ENCODE measurements at regions not wholly inside any gene's neighbourhood (a gene's known extent, or its start where the extent isn't known, plus 50 kb on each side); places are given as distances from the start of the nearest gene placed in this dataset.

- Histone ChIP-seq H3K9me2 (ENCODE audit: insufficient read depth, low read length) (no peaks in the 10 kb centered on the region), H3K9me3 (ENCODE audit: low read length) (no peaks in the 10 kb centered on the region), H3K36me3 (ENCODE audit: insufficient read depth, low read length) (no peaks in the 10 kb centered on the region), H3K4me2 (ENCODE audit: low read length) (no peak overlapping the region), H3K79me2 (replicated peaks; ENCODE audit: insufficient read depth, low read length) (no peaks in the 10 kb centered on the region), H3F3A (ENCODE audit: insufficient read depth, low read length, poor library complexity, severe bottlenecking) (no peaks in the 10 kb centered on the region), H4K20me1 (ENCODE audit: insufficient read depth) (no peaks in the 10 kb centered on the region), H2AFZ (ENCODE audit: low read depth, low read length) (no peak overlapping the region), H3K9ac (ENCODE audit: low read length) (no peak overlapping the region), H3K4me3 (ENCODE audit: low read length) (no peak overlapping the region), H3K27ac (ENCODE audit: low read length) (no peak overlapping the region), H3K27me3 (ENCODE audit: insufficient read depth, low read depth, low read length) (no peaks in the 10 kb centered on the region)
- TF ChIP-seq TAF1 (IDR thresholded peaks at IDR 0.05; ENCODE audit: low read depth) (no peak), POLR2AphosphoS5 (IDR thresholded peaks at IDR 0.05) (no peak), EZH2 (IDR thresholded peaks at IDR 0.05; ENCODE audit: borderline replicate concordance, insufficient read depth, low read length, poor library complexity, severe bottlenecking) (no peak)
Observed at GRCh38 chr3:144351011-144351410, 379.4 kb downstream of the DIPK2A start.

DNA sequence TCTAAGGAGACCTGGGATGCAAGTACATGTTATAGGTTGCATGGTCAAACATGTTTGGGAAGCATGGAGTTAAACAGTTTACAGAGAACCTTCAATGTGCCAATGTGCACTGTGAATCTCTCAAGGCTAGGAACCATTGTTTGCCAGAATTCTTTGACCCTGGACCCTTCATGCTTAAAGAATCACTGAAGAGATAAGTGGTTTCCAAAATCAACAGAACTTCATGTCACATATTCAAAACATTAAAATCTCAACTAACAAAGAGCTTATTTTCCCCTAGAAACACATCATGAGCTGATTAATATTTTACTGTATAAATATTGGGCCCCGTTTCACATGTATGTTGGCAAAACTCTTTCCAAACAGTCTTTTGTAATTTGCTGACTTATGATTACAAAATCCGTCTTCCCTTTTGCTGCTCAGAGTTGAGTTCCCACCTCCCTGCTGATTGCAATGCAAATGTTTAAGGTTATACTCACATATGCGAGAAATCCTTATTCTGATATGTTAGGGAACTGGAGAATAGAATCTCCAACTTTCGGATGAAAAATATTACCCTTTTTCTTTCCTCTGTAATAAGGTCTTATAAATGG, 380.2 kb downstream of the DIPK2A start:
- H3K9ac ChIP-seq (ENCODE audit: low read length), result no peak overlapping the region
- no peaks in the 10 kb centered on the region for H3K27me3 ChIP-seq (ENCODE audit: insufficient read depth, low read depth, low read length)
- H3K79me2 ChIP-seq (replicated peaks; ENCODE audit: insufficient read depth, low read length), result no peaks in the 10 kb centered on the region
- H3K9me3 ChIP-seq (ENCODE audit: low read length), result no peaks in the 10 kb centered on the region
- H2AFZ ChIP-seq (ENCODE audit: low read depth, low read length), result no peak overlapping the region
- no peaks in the 10 kb centered on the region for H4K20me1 ChIP-seq (ENCODE audit: insufficient read depth)
- no peaks in the 10 kb centered on the region for H3K9me2 ChIP-seq (ENCODE audit: insufficient read depth, low read length)
- no peaks in the 10 kb centered on the region for H3K36me3 ChIP-seq (ENCODE audit: insufficient read depth, low read length)
- H3K4me3 ChIP-seq (ENCODE audit: low read length), result no peak overlapping the region
- TF ChIP-seq EZH2 (IDR thresholded peaks at IDR 0.05; ENCODE audit: borderline replicate concordance, insufficient read depth, low read length, poor library complexity, severe bottlenecking) (no peak), MXI1 (conservative IDR thresholded peaks at IDR 0.05; ENCODE audit: poor library complexity, severe bottlenecking) (no peak), RAD21 (conservative IDR thresholded peaks at IDR 0.05) (no peak)
- TF ChIP-seq, protein P1, sequence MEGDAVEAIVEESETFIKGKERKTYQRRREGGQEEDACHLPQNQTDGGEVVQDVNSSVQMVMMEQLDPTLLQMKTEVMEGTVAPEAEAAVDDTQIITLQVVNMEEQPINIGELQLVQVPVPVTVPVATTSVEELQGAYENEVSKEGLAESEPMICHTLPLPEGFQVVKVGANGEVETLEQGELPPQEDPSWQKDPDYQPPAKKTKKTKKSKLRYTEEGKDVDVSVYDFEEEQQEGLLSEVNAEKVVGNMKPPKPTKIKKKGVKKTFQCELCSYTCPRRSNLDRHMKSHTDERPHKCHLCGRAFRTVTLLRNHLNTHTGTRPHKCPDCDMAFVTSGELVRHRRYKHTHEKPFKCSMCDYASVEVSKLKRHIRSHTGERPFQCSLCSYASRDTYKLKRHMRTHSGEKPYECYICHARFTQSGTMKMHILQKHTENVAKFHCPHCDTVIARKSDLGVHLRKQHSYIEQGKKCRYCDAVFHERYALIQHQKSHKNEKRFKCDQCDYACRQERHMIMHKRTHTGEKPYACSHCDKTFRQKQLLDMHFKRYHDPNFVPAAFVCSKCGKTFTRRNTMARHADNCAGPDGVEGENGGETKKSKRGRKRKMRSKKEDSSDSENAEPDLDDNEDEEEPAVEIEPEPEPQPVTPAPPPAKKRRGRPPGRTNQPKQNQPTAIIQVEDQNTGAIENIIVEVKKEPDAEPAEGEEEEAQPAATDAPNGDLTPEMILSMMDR (IDR thresholded peaks at IDR 0.05; ENCODE audit: poor library complexity, severe bottlenecking), result no peak
- no peak overlapping the region for H3K4me2 ChIP-seq (ENCODE audit: low read length)
- no peak overlapping the region for H3K27ac ChIP-seq (ENCODE audit: low read length)
- no peaks in the 10 kb centered on the region for H3F3A ChIP-seq (ENCODE audit: insufficient read depth, low read length, poor library complexity, severe bottlenecking)

DNA sequence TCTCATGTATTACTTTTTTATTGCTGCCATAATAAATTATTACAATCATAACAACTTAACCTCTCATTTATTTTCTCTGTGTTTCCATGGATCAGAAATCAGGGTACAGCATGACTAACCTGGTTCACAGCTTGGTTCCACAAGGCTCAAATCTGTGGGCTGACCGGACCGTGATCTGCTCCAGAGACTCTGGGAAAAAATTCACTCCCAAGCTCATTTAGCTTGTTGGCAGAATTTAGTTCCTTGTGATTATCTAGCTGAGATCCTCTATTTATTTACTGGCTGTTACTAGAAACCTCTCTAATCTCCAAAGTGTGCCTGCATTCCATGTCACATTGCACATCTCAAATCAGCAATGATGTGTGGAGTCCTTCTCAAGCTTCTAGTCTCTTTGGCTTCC, 386.6 kb downstream of the DIPK2A start:
- no peak for TF ChIP-seq REST (IDR thresholded peaks at IDR 0.05; ENCODE audit: borderline replicate concordance)
- no peak for TF ChIP-seq TAF1 (IDR thresholded peaks at IDR 0.05; ENCODE audit: low read depth)
- no peak for TF ChIP-seq RAD21 (conservative IDR thresholded peaks at IDR 0.05)
- TF ChIP-seq MXI1 (conservative IDR thresholded peaks at IDR 0.05; ENCODE audit: poor library complexity, severe bottlenecking), result no peak
- TF ChIP-seq SMC3 (conservative IDR thresholded peaks at IDR 0.05; ENCODE audit: poor library complexity), result no peak
- TF ChIP-seq, protein P1 (IDR thresholded peaks at IDR 0.05; ENCODE audit: poor library complexity, severe bottlenecking), result no peak
- no peak for TF ChIP-seq POLR2AphosphoS5 (IDR thresholded peaks at IDR 0.05)
- no peak for TF ChIP-seq EP300 (conservative IDR thresholded peaks at IDR 0.05; ENCODE audit: poor library complexity, severe bottlenecking)
- TF ChIP-seq EZH2 (IDR thresholded peaks at IDR 0.05; ENCODE audit: borderline replicate concordance, insufficient read depth, low read length, poor library complexity, severe bottlenecking), result no peak
- Histone ChIP-seq H2AFZ (ENCODE audit: low read depth, low read length) (no peak overlapping the region), H3K4me2 (ENCODE audit: low read length) (no peak overlapping the region)

More for the DNA sequence above, 386.6 kb downstream of the DIPK2A start:
- Histone ChIP-seq H3K27ac (ENCODE audit: low read length) (no peak overlapping the region), H4K20me1 (ENCODE audit: insufficient read depth) (no peaks in the 10 kb centered on the region), H3K9ac (ENCODE audit: low read length) (no peak overlapping the region), H3F3A (ENCODE audit: insufficient read depth, low read length, poor library complexity, severe bottlenecking) (no peaks in the 10 kb centered on the region), H3K4me3 (ENCODE audit: low read length) (no peak overlapping the region), H3K36me3 (ENCODE audit: insufficient read depth, low read length) (no peaks in the 10 kb centered on the region), H3K27me3 (ENCODE audit: insufficient read depth, low read depth, low read length) (no peaks in the 10 kb centered on the region), H3K9me2 (ENCODE audit: insufficient read depth, low read length) (no peaks in the 10 kb centered on the region), H3K79me2 (replicated peaks; ENCODE audit: insufficient read depth, low read length) (no peaks in the 10 kb centered on the region), H3K9me3 (ENCODE audit: low read length) (no peaks in the 10 kb centered on the region)
